CD4-positive, alpha-beta T cell (primary cell): ENCODE measurements at regions not wholly inside any gene's neighbourhood (a gene's known extent, or its start where the extent isn't known, plus 50 kb on each side); places are given as distances from the start of the nearest gene placed in this dataset.

Experiments used
- ATAC-seq: fragments of 200-7000 bp; cut with Tn5 transposase; one replicate; pipeline ENCODE4 v1.10.0; 2022; ENCODE audit warnings: mild to moderate bottlenecking; ENCODE audit not compliant: poor library complexity
- CTCF ChIA-PET: fragments of 350-600 bp; sonication (Branson Sonifier 250); formaldehyde crosslinking; loops from one replicate; lab custom pipeline; 2021; ENCODE audit warnings: antibody characterized with exemption, inconsistent platforms; lab: Charles Lee
- POLR2A ChIA-PET: fragments of 350-600 bp; sonication (Branson Sonifier 250); formaldehyde crosslinking; loops from one replicate; lab custom pipeline; 2021; ENCODE audit warnings: antibody characterized with exemption, inconsistent platforms; lab: Charles Lee
- DNase-seq, 14 experiments: peaks; one replicate each; pipeline ENCODE4 v3.0.0-alpha.2; 2013 to 2020; ENCODE audit warnings: mixed read lengths in 2 of 14
- H3K27ac ChIP-seq, 2 donors: one replicate each; pipeline versions ENCODE4 v1.5.1 to v1.7.0; 2013; ENCODE audit warnings: low read length in 2 of 2, low read depth in 1 of 2, mild to moderate bottlenecking in 1 of 2
- H3K27me3 ChIP-seq, 2 experiments: 1 replicate in 1 of 2; 2 replicates in 1 of 2; pipeline versions ENCODE4 v1.6.1 to v1.7.0; 2013; ENCODE audit warnings: low read length in 2 of 2, control low read depth in 1 of 2, mild to moderate bottlenecking in 1 of 2, moderate library complexity in 1 of 2; ENCODE audit not compliant: insufficient read depth in 2 of 2, control insufficient read depth in 1 of 2
- H3K36me3 ChIP-seq: one replicate; pipeline ENCODE4 v1.6.1; 2013; ENCODE audit warnings: low read length, control low read depth; ENCODE audit not compliant: insufficient read depth
- H3K4me1 ChIP-seq: one replicate; pipeline ENCODE4 v1.6.1; 2013; ENCODE audit warnings: low read length, control low read depth; ENCODE audit not compliant: insufficient read depth
- H3K4me3 ChIP-seq: one replicate; pipeline ENCODE4 v1.5.1; 2013; ENCODE audit warnings: mild to moderate bottlenecking, low read length, moderate library complexity
- H3K9me3 ChIP-seq, 2 experiments: 1 replicate in 1 of 2; 2 replicates in 1 of 2; pipeline versions ENCODE4 v1.6.1 to v1.7.0; 2013; ENCODE audit warnings: low read length in 2 of 2, mild to moderate bottlenecking in 2 of 2, control low read depth in 1 of 2, moderate library complexity in 1 of 2; ENCODE audit not compliant: control insufficient read depth in 1 of 2, insufficient read depth in 1 of 2
- H3K27ac Mint-ChIP-seq: one replicate; pipeline ENCODE4 v1.8.0; 2020; ENCODE audit warnings: mixed read lengths
- H3K27me3 Mint-ChIP-seq: one replicate; pipeline ENCODE4 v1.8.0; 2021; ENCODE audit warnings: mixed read lengths
- H3K36me3 Mint-ChIP-seq: one replicate; pipeline ENCODE4 v1.8.0; 2021; ENCODE audit warnings: low read depth, mixed read lengths
- H3K4me1 Mint-ChIP-seq: one replicate; pipeline ENCODE4 v1.8.0; 2021; ENCODE audit warnings: low read depth, mixed read lengths
- H3K4me3 Mint-ChIP-seq: one replicate; pipeline ENCODE4 v1.8.0; 2020; ENCODE audit warnings: mild to moderate bottlenecking, mixed read lengths
- H3K9me3 Mint-ChIP-seq: one replicate; pipeline ENCODE4 v1.8.0; 2020; ENCODE audit warnings: mixed read lengths
- intact Hi-C, 2 experiments: fragments of 100-400 bp; cut with DNase I in 1 of 2; cut with micrococcal nuclease in 1 of 2; formaldehyde crosslinking; loops; one replicate each; pipeline versions ENCODE4 v1.15.1 to v1.9.0; 2023 to 2025; cut with DNase I, micrococcal nuclease
- TF ChIP-seq, protein P1 (sequence below): fragments of 200-600 bp; IDR thresholded peaks from one replicate; pipeline ENCODE4 v1.8.0; 2022; ENCODE audit warnings: antibody characterized with exemption, mild to moderate bottlenecking

DNA sequence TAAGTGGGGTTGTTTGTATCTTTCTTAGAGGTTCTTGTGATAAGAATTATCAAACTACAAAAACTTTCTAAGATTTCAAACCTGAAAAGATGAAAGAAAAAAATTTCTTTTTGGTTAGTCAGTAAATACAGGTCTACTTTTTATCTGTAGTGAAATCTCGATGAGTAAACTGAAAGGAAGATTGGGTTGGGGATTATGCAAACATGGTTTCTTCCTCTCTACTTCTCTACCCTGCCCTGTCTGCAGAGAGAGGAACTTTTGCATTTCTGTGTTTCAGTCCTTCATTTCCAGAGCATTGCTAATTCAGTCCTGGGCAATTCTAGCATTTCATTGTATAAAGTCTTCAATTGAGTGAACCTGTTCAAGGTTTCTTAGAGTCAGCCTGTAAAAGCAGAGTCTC is 51.6 kb upstream of the IL2 start:
- Mint-ChIP-seq H3K4me1 (peaks cover 20% of the 10 kb centered on the region), H3K9me3 (no peaks in the 10 kb centered on the region), H3K27me3 (peaks cover 5% of the 10 kb centered on the region), H3K4me3 (peak overlapping the region; percentile 58), H3K27ac (no peak overlapping the region), H3K36me3 (no peaks in the 10 kb centered on the region)
- no peaks in the 10 kb centered on the region for H3K36me3 ChIP-seq
- POLR2A ChIA-PET, result interaction anchor here (0.5 kb wide), 1 partner anchor 264 kb away, joined by 3 read pairs; no protein-coding TSS in a partner anchor
- H3K4me3 ChIP-seq, result peak overlapping the region; percentile 1
- CTCF ChIA-PET, result no interaction called here
- H3K4me1 ChIP-seq, result no peaks in the 10 kb centered on the region
- H3K27me3 ChIP-seq, result no peaks in the 10 kb centered on the region
- H3K27ac ChIP-seq, result no peak overlapping the region
- DNase-seq (peak in 3 of 14 experiments; percentile 17 to 47 (median 28)), ATAC-seq (peak; percentile 73)
- H3K9me3 ChIP-seq, result no peaks in the 10 kb centered on the region
- TF ChIP-seq, protein P1, sequence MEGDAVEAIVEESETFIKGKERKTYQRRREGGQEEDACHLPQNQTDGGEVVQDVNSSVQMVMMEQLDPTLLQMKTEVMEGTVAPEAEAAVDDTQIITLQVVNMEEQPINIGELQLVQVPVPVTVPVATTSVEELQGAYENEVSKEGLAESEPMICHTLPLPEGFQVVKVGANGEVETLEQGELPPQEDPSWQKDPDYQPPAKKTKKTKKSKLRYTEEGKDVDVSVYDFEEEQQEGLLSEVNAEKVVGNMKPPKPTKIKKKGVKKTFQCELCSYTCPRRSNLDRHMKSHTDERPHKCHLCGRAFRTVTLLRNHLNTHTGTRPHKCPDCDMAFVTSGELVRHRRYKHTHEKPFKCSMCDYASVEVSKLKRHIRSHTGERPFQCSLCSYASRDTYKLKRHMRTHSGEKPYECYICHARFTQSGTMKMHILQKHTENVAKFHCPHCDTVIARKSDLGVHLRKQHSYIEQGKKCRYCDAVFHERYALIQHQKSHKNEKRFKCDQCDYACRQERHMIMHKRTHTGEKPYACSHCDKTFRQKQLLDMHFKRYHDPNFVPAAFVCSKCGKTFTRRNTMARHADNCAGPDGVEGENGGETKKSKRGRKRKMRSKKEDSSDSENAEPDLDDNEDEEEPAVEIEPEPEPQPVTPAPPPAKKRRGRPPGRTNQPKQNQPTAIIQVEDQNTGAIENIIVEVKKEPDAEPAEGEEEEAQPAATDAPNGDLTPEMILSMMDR, result no peak
- intact Hi-C loops, result no loop called here
